Neural cell (in vitro differentiated cells): ENCODE measurements at regions not wholly inside any gene's neighbourhood (a gene's known extent, or its start where the extent isn't known, plus 50 kb on each side); places are given as distances from the start of the nearest gene placed in this dataset.

Experiments used
- EP300 ChIP-seq: fragments of 450-650 bp; conservative IDR thresholded peaks from 2 replicates; pipeline ENCODE4 v1.6.1; 2014; ENCODE audit warnings: antibody characterized with exemption, mild to moderate bottlenecking, moderate library complexity; ENCODE audit not compliant: poor library complexity, severe bottlenecking
- EZH2 ChIP-seq: fragments of 200-600, 300-800 bp; shearing (Covaris generic), sonication (generic); IDR thresholded peaks from 2 replicates; pipeline ENCODE4 v1.6.1; 2014; ENCODE audit warnings: antibody characterized with exemption, low read length, borderline replicate concordance, mild to moderate bottlenecking; ENCODE audit not compliant: insufficient read depth, poor library complexity, severe bottlenecking
- MXI1 ChIP-seq: fragments of 450-650 bp; conservative IDR thresholded peaks from 2 replicates; pipeline ENCODE4 v1.6.1; 2014; ENCODE audit warnings: antibody characterized with exemption, mild to moderate bottlenecking; ENCODE audit not compliant: poor library complexity, severe bottlenecking
- POLR2AphosphoS5 ChIP-seq: IDR thresholded peaks from 2 replicates; pipeline ENCODE4 v1.6.1; 2012
- RAD21 ChIP-seq: fragments of 450-650 bp; conservative IDR thresholded peaks from 2 replicates; pipeline ENCODE4 v1.6.1; 2014; ENCODE audit warnings: antibody characterized with exemption, mild to moderate bottlenecking, moderate library complexity
- SMC3 ChIP-seq: fragments of 450-650 bp; conservative IDR thresholded peaks from 2 replicates; pipeline ENCODE4 v1.6.1; 2014; ENCODE audit warnings: antibody characterized with exemption, mild to moderate bottlenecking, moderate library complexity; ENCODE audit not compliant: poor library complexity
- TAF1 ChIP-seq: IDR thresholded peaks from 2 replicates; pipeline ENCODE4 v1.6.1; 2012; ENCODE audit warnings: low read depth
- TF ChIP-seq, protein P1 (sequence below): fragments of 450-650 bp; IDR thresholded peaks from 2 replicates; pipeline ENCODE4 v1.5.1; 2014; ENCODE audit warnings: antibody characterized with exemption, mild to moderate bottlenecking, moderate library complexity; ENCODE audit not compliant: poor library complexity, severe bottlenecking
- TF ChIP-seq, protein P2 (sequence below): IDR thresholded peaks from 2 replicates; pipeline ENCODE4 v1.6.1; 2012; ENCODE audit warnings: borderline replicate concordance

DNA sequence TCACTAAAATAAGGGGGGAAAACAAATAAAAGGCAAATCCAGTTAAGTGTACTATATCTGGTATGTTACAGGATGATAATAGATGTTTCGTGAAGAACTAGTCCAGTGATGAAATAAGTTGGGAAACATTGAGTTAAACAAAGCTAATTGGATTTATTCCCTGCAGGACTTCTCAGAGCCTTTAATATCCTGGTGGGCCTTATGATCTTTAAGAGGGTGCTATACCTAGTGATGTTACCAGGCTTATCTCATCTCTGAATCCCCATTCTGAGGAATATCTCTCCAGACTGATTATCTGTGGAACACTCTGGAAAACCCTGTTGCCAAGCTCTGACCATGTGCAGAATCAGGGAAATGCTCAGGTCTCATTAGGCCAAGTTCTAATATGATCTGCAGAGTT is 54.8 kb upstream of the POMGNT2 start:
- TF ChIP-seq, protein P1, sequence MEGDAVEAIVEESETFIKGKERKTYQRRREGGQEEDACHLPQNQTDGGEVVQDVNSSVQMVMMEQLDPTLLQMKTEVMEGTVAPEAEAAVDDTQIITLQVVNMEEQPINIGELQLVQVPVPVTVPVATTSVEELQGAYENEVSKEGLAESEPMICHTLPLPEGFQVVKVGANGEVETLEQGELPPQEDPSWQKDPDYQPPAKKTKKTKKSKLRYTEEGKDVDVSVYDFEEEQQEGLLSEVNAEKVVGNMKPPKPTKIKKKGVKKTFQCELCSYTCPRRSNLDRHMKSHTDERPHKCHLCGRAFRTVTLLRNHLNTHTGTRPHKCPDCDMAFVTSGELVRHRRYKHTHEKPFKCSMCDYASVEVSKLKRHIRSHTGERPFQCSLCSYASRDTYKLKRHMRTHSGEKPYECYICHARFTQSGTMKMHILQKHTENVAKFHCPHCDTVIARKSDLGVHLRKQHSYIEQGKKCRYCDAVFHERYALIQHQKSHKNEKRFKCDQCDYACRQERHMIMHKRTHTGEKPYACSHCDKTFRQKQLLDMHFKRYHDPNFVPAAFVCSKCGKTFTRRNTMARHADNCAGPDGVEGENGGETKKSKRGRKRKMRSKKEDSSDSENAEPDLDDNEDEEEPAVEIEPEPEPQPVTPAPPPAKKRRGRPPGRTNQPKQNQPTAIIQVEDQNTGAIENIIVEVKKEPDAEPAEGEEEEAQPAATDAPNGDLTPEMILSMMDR: no peak
- TF ChIP-seq EZH2 (no peak), POLR2AphosphoS5 (no peak), EP300 (no peak), TAF1 (no peak), RAD21 (no peak), MXI1 (no peak), SMC3 (no peak)
- TF ChIP-seq, protein P2, sequence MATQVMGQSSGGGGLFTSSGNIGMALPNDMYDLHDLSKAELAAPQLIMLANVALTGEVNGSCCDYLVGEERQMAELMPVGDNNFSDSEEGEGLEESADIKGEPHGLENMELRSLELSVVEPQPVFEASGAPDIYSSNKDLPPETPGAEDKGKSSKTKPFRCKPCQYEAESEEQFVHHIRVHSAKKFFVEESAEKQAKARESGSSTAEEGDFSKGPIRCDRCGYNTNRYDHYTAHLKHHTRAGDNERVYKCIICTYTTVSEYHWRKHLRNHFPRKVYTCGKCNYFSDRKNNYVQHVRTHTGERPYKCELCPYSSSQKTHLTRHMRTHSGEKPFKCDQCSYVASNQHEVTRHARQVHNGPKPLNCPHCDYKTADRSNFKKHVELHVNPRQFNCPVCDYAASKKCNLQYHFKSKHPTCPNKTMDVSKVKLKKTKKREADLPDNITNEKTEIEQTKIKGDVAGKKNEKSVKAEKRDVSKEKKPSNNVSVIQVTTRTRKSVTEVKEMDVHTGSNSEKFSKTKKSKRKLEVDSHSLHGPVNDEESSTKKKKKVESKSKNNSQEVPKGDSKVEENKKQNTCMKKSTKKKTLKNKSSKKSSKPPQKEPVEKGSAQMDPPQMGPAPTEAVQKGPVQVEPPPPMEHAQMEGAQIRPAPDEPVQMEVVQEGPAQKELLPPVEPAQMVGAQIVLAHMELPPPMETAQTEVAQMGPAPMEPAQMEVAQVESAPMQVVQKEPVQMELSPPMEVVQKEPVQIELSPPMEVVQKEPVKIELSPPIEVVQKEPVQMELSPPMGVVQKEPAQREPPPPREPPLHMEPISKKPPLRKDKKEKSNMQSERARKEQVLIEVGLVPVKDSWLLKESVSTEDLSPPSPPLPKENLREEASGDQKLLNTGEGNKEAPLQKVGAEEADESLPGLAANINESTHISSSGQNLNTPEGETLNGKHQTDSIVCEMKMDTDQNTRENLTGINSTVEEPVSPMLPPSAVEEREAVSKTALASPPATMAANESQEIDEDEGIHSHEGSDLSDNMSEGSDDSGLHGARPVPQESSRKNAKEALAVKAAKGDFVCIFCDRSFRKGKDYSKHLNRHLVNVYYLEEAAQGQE: no peak
